Activated naive CD4-positive, alpha-beta T cell treated with anti-CD3 and anti-CD28 coated beads for 36 hours (primary cell): ENCODE measurements at regions not wholly inside any gene's neighbourhood (a gene's known extent, or its start where the extent isn't known, plus 50 kb on each side); places are given as distances from the start of the nearest gene placed in this dataset.
A peak's percentile ranks its signal among the peaks of the same experiment; 100 is the strongest.

ENCODE experiments used
- CTCF ChIA-PET: fragments of 350-600 bp; sonication (Branson Sonifier 250); formaldehyde crosslinking; loops from one replicate; lab custom pipeline; 2021; ENCODE audit warnings: antibody characterized with exemption; lab: Charles Lee
- DNase-seq: peaks from one replicate; pipeline ENCODE4 v3.0.0-alpha.2; 2020
- H3K27ac Mint-ChIP-seq: one replicate; pipeline ENCODE4 v1.8.0; 2021; ENCODE audit warnings: mild to moderate bottlenecking, mixed read lengths
- H3K27me3 Mint-ChIP-seq: one replicate; pipeline ENCODE4 v1.8.0; 2021; ENCODE audit warnings: low read depth, mixed read lengths
- H3K36me3 Mint-ChIP-seq: one replicate; pipeline ENCODE4 v1.8.0; 2021; ENCODE audit warnings: low read depth, mixed read lengths
- H3K4me1 Mint-ChIP-seq: one replicate; pipeline ENCODE4 v1.8.0; 2021; ENCODE audit warnings: low read depth, mixed read lengths
- H3K4me3 Mint-ChIP-seq: one replicate; pipeline ENCODE4 v1.8.0; 2021; ENCODE audit warnings: mild to moderate bottlenecking, moderate library complexity, mixed read lengths
- H3K9me3 Mint-ChIP-seq: one replicate; pipeline ENCODE4 v1.8.0; 2021; ENCODE audit warnings: mixed read lengths
- intact Hi-C: fragments of 100-400 bp; cut with micrococcal nuclease; formaldehyde crosslinking; loops from one replicate; pipeline ENCODE4 v1.15.1; 2023

DNA sequence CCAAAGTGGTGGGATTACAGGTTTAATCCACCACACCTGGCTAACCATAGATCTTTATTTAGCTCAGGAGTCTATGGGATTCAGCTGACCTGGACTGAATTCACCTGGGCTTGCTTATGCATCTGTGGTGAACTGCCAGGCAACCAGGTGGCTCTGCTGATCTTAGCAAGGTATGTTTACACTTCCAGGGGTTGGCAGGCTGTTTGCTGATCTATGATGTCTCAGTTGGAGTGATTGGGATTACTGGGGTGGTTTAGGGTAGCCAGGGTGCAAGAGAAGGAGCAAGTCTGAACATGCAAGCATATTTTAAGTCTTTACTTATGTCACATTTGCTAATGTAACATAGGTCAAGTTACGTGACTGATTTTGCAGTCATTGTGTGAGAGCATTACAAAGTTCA, 63.6 kb upstream of the JAK2 start:
- peaks cover 19% of the 10 kb centered on the region for H3K4me1 Mint-ChIP-seq
- CTCF ChIA-PET = no interaction called here
- no peak overlapping the region for H3K4me3 Mint-ChIP-seq
- no peak for DNase-seq
- peaks cover 4% of the 10 kb centered on the region for H3K36me3 Mint-ChIP-seq
- H3K27me3 Mint-ChIP-seq = no peaks in the 10 kb centered on the region
- H3K27ac Mint-ChIP-seq = no peak overlapping the region
- intact Hi-C loops = loop anchor here (5.0 to 10.0 kb wide), 2 partner anchors 254 to 317 kb away; partner anchors contain the start of gene SPATA6L
- H3K9me3 Mint-ChIP-seq = no peaks in the 10 kb centered on the region

DNA sequence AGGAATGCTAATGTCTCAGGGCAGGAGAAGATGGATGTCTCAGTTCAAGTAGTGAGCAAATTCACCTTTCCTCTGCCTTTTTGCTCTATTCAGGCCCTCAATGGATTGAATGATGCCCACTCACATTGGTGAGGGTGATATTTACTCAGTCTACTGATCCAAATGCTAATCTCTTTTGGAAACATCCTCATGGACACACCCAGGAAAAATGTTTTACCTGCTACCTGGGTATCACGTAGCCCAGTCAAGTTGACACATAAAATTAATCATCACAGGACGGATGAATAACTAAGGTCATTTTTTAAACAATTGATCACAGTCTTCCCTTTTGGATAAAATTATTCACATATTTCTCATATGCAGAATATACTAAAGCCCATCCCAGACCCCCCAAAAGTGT, 63.0 kb upstream of the JAK2 start:
- H3K36me3 Mint-ChIP-seq = peaks cover 4% of the 10 kb centered on the region
- peaks cover 23% of the 10 kb centered on the region for H3K4me1 Mint-ChIP-seq
- CTCF ChIA-PET = interaction anchor here (0.6 to 2.6 kb wide), 2 partner anchors 15 to 160 kb away, joined by 3 to 13 read pairs; no protein-coding TSS in a partner anchor
- H3K27ac Mint-ChIP-seq = no peak overlapping the region
- no peaks in the 10 kb centered on the region for H3K9me3 Mint-ChIP-seq
- no peaks in the 10 kb centered on the region for H3K27me3 Mint-ChIP-seq
- DNase-seq = no peak
- intact Hi-C loops = loop anchor here (5.0 to 10.0 kb wide), 2 partner anchors 255 to 317 kb away; partner anchors contain the start of gene SPATA6L
- H3K4me3 Mint-ChIP-seq = no peak overlapping the region

DNA sequence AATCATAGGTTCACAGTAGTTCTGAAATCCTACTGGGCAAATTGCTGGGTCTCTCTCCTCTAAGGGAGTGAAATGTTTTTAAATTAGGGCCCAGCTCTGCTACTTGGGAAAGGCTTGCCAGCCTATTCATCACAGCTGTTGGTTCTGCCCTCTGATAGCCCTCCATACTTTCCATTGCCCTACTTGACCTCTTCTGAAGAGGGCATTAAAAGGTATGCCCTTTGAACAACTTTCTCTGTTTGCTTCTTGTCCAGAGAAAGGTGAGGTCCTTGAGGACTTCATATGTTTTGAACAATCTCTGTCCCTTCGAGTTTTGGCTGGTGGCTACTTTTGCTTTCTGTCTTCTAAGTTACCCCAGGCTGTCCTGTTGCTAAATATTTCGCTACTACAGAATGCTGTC, 62.3 kb upstream of the JAK2 start:
- CTCF ChIA-PET = interaction anchor here (0.6 to 2.6 kb wide), 3 partner anchors 14 to 161 kb away, joined by 3 to 13 read pairs (median 8); no protein-coding TSS in a partner anchor
- no peak for DNase-seq
- intact Hi-C loops = loop anchor here (5.0 to 10.0 kb wide), 2 partner anchors 255 to 318 kb away; partner anchors contain the start of gene SPATA6L
- Mint-ChIP-seq H3K36me3 (peaks cover 4% of the 10 kb centered on the region), H3K4me1 (peaks cover 30% of the 10 kb centered on the region), H3K4me3 (no peak overlapping the region), H3K27ac (no peak overlapping the region), H3K9me3 (no peaks in the 10 kb centered on the region), H3K27me3 (no peaks in the 10 kb centered on the region)

DNA sequence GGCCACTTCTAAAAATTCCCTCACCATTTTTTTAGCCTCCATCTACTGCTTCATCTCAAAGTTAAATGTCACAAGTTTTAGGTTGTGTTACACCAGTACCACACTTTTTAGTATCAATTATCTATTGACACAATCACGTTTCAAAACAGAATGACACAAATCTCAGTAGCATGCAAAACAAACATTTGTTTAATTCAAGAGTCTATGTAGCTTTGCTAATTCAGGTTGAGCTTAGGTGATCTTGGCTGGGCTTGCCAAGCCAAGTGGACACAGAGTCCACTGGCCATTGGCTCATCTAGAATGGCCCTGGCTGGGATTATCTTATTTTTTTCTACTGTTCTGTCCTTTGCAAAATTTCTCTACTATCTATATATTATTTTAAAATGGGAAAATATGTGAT, 61.9 kb upstream of the JAK2 start:
- Mint-ChIP-seq H3K4me3 (no peak overlapping the region), H3K27ac (no peak overlapping the region), H3K36me3 (peaks cover 4% of the 10 kb centered on the region), H3K4me1 (peaks cover 32% of the 10 kb centered on the region), H3K9me3 (no peaks in the 10 kb centered on the region), H3K27me3 (no peaks in the 10 kb centered on the region)
- CTCF ChIA-PET = interaction anchor here (0.6 to 2.7 kb wide), 6 partner anchors 14 to 163 kb away, joined by 3 to 18 read pairs (median 6); no protein-coding TSS in a partner anchor
- DNase-seq = no peak
- intact Hi-C loops = loop anchor here (5.0 to 10.0 kb wide), 2 partner anchors 256 to 318 kb away; partner anchors contain the start of gene SPATA6L

DNA sequence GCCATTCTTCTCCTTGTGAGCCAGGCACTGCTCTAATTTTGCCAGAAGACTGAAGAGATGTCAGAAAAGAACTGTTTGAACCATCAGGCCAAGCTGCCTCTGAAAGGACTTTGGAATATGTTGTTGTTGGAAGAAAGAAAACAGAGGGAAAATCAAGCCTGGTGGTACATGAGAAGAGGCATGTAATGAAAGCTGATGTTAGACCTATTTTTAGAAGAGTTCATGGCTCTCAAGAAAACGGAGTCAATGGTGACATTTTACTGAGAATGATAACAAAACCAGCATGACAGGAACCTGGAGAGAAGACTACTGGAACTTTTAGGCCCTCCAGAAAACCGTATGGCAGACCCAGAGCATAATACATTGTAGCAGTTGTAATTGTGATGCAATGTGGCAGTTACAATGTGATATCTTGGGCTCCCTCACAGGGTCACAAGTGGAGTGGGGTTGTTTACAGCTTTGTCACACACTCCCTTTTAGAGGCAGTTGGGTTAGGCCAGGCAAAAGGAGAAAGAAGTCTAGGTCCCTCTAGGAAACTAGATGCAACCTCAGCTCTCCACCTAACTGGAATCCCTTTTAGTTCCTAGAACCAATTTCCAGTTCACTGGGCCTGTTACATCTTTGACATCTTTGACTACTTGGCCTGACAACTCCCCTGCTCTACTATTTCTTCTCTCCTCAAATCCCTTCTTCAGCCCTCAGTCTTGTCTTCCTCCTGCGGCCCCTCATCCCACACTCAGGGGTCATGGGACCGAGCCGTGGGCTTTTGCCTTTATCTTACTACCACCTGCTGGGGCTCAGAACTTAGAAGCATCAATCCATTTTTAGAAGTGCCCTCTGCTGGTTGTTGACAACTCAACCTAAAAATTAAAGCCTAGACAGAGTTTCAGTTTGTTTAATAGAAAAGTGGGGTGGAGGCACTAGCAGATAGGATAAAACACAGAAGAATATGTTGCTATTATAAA, 61.2 kb upstream of the JAK2 start:
- intact Hi-C loops = loop anchor here (1.0 to 10.0 kb wide), 5 partner anchors 64 to 319 kb away; partner anchors contain the start of genes RCL1 and SPATA6L
- Mint-ChIP-seq H3K27me3 (no peaks in the 10 kb centered on the region), H3K27ac (peak overlapping the region; percentile 57), H3K36me3 (peaks cover 4% of the 10 kb centered on the region), H3K4me1 (peaks cover 32% of the 10 kb centered on the region), H3K9me3 (no peaks in the 10 kb centered on the region), H3K4me3 (no peak overlapping the region)
- DNase-seq = peak; percentile 48
- CTCF ChIA-PET = interaction anchor here (0.6 to 2.7 kb wide), 14 partner anchors 13 to 168 kb away, joined by 3 to 18 read pairs (median 4); no protein-coding TSS in a partner anchor

DNA sequence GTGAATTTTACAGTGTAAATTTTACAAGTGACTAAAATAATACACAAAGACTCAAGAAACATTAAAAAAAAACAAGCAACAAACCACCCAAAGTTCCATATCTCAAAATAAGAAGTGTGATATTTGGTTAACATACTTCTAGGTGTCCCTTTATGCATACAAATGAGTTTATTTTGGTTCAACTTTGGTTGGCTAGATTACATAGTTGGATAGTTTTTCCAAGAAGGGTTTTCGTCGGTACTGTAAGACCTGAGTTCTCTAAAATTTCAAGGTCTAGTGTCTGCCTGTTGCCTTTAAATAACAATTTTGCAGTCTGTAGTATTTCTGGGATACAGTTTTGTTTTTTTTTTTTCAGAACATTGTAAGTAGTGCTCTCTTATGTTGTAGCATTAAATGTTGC, 58.8 kb upstream of the JAK2 start:
- Mint-ChIP-seq H3K36me3 (no peaks in the 10 kb centered on the region), H3K9me3 (no peaks in the 10 kb centered on the region), H3K4me1 (peaks cover 34% of the 10 kb centered on the region), H3K27ac (no peak overlapping the region), H3K27me3 (no peaks in the 10 kb centered on the region), H3K4me3 (no peak overlapping the region)
- CTCF ChIA-PET = interaction anchor here (0.6 to 0.7 kb wide), 2 partner anchors 58 to 393 kb away, joined by 3 to 4 read pairs; no protein-coding TSS in a partner anchor
- DNase-seq = no peak
- intact Hi-C loops = loop anchor here (10.0 kb wide), 1 partner anchor 321 kb away; no protein-coding TSS in a partner anchor

DNA sequence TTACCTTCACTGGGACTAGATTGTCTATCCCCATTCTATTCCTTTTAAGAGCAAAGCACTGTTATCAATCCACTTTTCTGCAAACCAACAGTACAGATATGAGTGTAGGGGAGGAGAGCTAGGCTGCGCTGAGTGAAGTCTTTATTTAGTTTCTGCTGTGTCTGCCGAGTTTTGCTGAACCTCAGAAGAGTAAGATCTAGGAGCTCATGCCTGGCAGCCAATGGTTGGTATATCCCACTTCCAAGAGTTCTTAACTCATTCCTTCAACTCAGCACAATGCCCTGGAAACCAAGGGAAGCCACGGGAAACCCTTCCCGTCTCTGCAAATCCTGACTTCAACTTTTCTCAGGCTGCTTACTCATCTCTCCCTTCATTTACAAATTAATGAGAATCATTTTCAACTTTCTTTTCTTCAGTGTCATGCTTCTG, 58.0 kb upstream of the JAK2 start:
- Mint-ChIP-seq H3K27ac (no peak overlapping the region), H3K4me1 (peaks cover 34% of the 10 kb centered on the region), H3K27me3 (no peaks in the 10 kb centered on the region), H3K9me3 (no peaks in the 10 kb centered on the region), H3K4me3 (no peak overlapping the region), H3K36me3 (no peaks in the 10 kb centered on the region)
- no peak for DNase-seq
- intact Hi-C loops = loop anchor here (1.0 to 10.0 kb wide), 2 partner anchors 8 to 322 kb away; no protein-coding TSS in a partner anchor
- CTCF ChIA-PET = interaction anchor here (0.7 kb wide), 1 partner anchor 57 kb away, joined by 4 read pairs; no protein-coding TSS in a partner anchor

DNA sequence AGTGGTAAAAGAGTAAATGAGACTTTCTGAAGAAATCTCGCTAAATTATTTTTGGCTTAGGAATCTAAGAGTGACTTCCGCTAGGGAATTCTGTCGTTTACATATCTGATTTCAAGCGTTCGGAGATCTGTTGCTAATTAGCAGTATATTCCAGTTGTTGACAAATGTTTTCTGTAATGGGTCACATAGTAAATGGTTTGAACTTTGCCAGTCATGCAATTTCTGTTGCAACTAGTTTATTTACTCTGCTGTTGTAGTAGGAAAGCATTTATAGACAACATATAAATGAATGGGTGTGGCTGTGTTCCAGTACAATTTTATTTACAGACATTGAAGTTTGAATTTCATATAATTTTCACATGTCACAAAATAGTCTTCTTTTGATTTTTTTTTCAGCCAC, 57.4 kb upstream of the JAK2 start:
- no peaks in the 10 kb centered on the region for H3K9me3 Mint-ChIP-seq
- no peaks in the 10 kb centered on the region for H3K36me3 Mint-ChIP-seq
- DNase-seq = no peak
- CTCF ChIA-PET = interaction anchor here (1.6 kb wide), 1 partner anchor 60 kb away, joined by 5 read pairs; no protein-coding TSS in a partner anchor
- intact Hi-C loops = loop anchor here (1.0 to 10.0 kb wide), 2 partner anchors 8 to 323 kb away; no protein-coding TSS in a partner anchor
- peaks cover 34% of the 10 kb centered on the region for H3K4me1 Mint-ChIP-seq
- no peak overlapping the region for H3K27ac Mint-ChIP-seq
- H3K4me3 Mint-ChIP-seq = no peak overlapping the region
- H3K27me3 Mint-ChIP-seq = no peaks in the 10 kb centered on the region

DNA sequence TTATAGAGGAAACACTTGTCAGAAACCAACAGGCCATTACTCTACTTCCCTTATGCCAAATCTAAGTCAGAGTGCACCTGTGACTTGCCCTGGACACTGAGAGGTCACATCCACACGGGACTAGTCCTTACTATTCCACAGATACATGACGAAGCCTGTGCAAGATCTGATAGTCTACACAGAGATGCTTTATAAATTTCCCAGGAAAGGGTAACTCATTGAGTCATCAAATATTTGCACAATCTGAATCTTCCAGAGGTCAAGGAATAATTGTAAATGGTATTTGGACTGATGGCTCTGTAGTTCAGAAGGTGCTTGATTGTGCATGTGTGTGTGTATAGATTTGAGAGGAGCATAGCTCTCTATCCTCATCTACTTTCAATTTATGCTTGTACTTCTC, 55.2 kb upstream of the JAK2 start:
- intact Hi-C loops = loop anchor here (10.0 kb wide), 1 partner anchor 325 kb away; no protein-coding TSS in a partner anchor

DNA sequence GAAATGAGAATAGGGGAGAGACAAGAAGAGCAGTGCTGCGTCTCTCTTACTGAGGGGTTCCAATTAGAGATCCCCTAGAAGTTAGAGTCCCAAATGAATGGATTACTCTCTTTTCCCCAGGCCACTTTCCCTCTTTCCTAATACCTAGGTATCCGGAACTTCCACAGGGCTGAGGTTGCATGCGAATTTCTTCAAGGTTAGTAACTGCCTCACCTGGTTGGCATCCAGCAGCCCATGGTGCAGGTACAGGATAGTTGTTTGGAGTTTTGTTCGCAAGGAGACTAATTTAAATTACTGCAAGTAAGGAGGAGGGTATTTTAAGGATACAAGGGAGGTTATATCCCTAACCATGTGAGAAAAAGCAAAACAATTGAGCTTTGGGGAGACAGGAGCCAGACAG, 52.4 kb upstream of the JAK2 start:
- H3K9me3 Mint-ChIP-seq = no peaks in the 10 kb centered on the region
- peaks cover 29% of the 10 kb centered on the region for H3K4me1 Mint-ChIP-seq
- H3K36me3 Mint-ChIP-seq = no peaks in the 10 kb centered on the region
- no peak for DNase-seq
- CTCF ChIA-PET = no interaction called here
- no peaks in the 10 kb centered on the region for H3K27me3 Mint-ChIP-seq
- intact Hi-C loops = no loop called here
- no peak overlapping the region for H3K27ac Mint-ChIP-seq
- no peak overlapping the region for H3K4me3 Mint-ChIP-seq

More for the DNA sequence above, 55.2 kb upstream of the JAK2 start:
- DNase-seq = no peak
- no peak overlapping the region for H3K4me3 Mint-ChIP-seq
- H3K36me3 Mint-ChIP-seq = no peaks in the 10 kb centered on the region
- H3K27ac Mint-ChIP-seq = no peak overlapping the region
- H3K4me1 Mint-ChIP-seq = peaks cover 23% of the 10 kb centered on the region
- CTCF ChIA-PET = interaction anchor here (0.9 to 1.2 kb wide), 2 partner anchors 10 to 57 kb away, joined by 3 read pairs; no protein-coding TSS in a partner anchor
- H3K27me3 Mint-ChIP-seq = no peaks in the 10 kb centered on the region
- H3K9me3 Mint-ChIP-seq = no peaks in the 10 kb centered on the region

DNA sequence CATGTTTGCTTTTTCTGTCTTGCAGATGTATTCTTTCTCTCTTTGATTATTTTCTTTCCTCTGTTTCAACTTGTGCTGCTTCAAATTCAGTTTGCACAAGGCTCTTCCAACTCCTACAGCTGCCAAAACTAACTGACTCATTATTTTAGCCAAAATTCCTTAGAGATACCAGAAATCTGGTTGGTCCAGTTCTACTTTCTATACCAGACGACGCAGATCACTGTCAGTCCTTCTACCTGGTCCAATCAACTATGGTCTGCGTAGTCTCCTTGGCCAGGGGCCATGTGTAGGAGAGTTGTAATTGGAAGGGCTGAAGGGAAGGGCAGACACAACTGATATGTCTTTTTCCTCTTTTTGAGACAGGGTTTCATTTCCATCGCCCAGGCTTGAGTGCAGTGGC, 51.9 kb upstream of the JAK2 start:
- Mint-ChIP-seq H3K27me3 (no peaks in the 10 kb centered on the region), H3K27ac (no peak overlapping the region), H3K9me3 (no peaks in the 10 kb centered on the region), H3K4me3 (no peak overlapping the region), H3K4me1 (peaks cover 31% of the 10 kb centered on the region), H3K36me3 (no peaks in the 10 kb centered on the region)
- DNase-seq = no peak
- intact Hi-C loops = no loop called here
- CTCF ChIA-PET = no interaction called here

DNA sequence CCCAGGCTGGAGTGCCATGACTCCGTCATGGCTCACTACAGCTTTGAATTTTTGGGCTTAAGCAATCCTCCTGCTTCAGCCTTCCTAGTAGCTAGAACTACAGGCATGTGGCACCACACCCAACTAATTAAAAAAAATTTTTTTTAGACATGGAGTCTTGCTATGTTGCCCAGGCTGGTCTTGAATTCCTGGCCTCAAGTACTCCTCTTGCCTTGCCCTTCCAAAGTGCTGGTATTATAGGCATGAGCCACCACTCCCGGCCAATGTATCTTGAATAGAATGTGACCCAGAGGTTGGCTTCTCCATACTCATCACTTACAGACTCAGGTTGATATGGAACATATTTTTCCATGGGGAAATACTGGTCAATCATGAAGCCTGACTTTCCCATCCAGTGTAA, 51.2 kb upstream of the JAK2 start:
- Mint-ChIP-seq H3K4me3 (no peak overlapping the region), H3K4me1 (peaks cover 38% of the 10 kb centered on the region), H3K9me3 (no peaks in the 10 kb centered on the region), H3K36me3 (no peaks in the 10 kb centered on the region), H3K27ac (no peak overlapping the region), H3K27me3 (no peaks in the 10 kb centered on the region)
- no peak for DNase-seq
- CTCF ChIA-PET = no interaction called here
- intact Hi-C loops = no loop called here
